ENCODE measurements at regions not wholly inside any gene's neighbourhood (a gene's known extent, or its start where the extent isn't known, plus 50 kb on each side); places are given as distances from the start of the nearest gene placed in this dataset.

DNA sequence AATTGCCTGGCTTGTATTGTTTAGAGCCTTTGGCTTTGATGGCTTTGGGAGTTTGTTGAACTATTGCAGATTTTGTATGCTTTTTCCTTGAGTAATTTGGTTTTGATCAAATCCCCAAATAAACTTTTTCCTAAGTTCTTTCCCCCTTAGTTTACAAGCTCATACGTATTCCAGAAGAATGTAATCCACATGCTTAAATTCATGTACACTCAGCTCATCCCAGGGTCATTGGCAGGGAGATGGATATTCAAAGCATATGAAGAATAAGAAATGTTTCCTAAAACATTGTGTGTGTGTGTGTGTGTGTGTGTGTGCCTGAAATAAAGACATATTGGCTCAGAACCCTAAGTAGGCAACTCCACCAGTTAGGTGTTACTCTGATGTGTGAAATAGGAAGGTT, 89.4 kb downstream of the TMEM30B start:
- no peak for DNase-seq

DNA sequence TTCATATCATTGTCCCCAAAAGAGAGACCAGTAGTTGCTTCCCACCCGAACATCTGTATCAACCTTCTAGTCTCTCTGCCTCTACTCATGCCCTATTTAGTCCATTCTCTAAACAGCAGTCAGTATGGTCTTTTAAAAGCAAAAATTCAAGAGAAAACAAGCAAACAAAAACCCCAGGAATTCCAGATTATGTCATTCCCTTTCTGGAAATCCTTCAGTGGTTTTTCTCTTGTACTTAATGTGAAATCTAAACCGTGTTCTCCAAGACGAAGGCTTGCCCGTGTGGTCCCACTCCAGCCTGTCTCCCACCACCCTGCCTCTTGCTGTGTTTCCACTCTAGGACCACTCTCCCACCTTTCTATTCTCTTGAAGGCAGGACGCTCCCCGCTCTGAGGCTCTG, 90.8 kb downstream of the TMEM30B start:
- no peak for DNase-seq

DNA sequence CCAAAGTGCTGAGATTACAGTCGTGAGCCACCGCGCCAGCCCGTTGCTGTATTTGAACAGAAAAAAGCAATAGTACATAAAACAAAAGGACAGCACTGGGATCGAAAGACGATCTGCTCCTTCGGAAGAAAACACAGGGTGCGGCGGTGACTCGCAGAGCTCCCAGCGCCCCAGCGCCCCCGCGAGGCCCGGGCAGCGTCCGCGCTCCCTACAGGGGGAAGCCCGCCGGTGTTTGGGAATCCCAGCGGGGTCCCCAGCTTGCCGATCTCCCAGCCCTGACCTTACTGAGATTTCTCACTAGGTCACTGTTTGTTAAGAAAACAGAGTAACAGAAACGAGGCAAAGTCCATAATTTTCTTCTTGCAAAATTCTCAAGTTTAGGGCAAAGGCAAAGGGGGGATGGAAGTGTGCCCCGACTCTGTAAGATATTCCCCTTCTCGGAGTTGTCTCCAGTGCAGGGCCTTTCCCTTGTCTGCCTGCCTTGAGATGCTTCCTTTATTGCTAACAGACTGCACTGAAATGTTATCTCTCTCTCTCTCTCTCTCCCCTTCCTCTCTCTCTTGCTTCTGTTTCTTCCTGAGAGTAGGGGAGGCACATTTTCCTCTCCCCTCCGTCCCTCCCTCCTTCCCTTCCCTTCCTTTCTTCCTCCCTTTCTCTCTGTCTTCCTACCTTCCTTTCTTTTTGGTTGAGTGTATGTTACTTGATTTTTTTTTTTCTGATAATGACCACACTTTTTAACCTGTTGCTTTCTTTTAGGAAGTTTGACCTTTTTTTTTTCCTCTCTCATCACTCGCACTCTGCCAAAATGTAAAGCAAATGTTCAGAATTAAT, 91.9 kb downstream of the TMEM30B start:
- peak; percentile 20 for DNase-seq

GRCh38 chr14:61188196-61188595, 92.9 kb downstream of the TMEM30B start:
- no peak for DNase-seq

GRCh38 chr14:61187196-61187905, 93.8 kb downstream of the TMEM30B start:
- no peak for DNase-seq

GRCh38 chr14:61186341-61187195, 94.6 kb downstream of the TMEM30B start:
- DNase-seq: no peak

DNA sequence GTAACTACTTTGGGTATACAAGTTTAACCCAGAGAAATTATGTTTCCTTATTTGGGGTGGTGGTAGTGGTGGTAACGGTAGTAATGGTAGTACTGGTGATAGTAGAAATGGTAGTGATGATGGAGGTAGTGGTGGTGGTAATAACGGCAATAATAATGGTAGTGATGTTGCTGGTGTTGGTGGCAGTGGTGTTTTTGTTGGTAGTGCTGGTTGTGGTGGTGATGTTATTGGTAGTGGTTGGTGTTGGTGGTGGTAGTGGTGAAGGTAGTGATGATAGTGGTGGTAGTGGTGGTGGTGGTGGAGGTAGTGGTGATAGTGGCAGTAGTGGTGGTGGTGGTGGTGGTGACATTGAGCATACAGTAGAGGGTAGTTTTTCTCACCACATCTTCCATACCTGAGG, 95.6 kb downstream of the TMEM30B start:
- no peak for DNase-seq

GRCh38 chr14:61184112-61184511, 97.0 kb downstream of the TMEM30B start:
- DNase-seq: no peak

DNA sequence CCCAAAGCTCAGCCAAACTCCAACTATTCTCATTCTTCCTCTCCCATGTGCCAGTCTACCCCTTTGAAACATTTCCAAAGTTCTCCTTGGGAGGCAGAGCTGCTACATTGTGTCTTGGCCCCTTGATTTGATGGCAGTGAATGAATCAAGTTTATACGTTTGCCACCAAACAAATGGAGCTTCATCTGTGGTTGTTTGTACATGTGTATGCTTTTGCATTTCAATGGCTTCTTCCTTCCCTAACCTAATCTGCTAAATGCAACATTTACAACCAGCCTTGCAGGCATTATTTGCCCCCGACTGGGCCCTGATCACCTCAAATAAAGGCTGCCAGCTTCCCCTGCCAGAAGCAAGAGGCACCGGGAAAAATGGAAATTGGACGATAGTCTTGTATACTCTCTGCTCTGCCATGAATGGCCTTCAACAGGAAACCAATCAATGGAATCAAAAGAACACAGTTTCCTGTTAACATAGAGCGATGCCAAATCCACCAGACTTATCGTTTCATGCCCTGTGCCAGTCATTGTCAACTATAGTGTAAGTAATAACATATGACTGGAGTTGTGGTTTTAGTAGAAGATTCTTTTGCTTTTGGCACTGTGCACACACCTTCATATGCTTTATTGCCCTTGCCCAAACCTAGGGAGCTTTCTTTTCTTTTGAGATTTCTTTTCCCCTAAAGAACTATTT, 97.8 kb downstream of the TMEM30B start:
- no peak for DNase-seq

DNA sequence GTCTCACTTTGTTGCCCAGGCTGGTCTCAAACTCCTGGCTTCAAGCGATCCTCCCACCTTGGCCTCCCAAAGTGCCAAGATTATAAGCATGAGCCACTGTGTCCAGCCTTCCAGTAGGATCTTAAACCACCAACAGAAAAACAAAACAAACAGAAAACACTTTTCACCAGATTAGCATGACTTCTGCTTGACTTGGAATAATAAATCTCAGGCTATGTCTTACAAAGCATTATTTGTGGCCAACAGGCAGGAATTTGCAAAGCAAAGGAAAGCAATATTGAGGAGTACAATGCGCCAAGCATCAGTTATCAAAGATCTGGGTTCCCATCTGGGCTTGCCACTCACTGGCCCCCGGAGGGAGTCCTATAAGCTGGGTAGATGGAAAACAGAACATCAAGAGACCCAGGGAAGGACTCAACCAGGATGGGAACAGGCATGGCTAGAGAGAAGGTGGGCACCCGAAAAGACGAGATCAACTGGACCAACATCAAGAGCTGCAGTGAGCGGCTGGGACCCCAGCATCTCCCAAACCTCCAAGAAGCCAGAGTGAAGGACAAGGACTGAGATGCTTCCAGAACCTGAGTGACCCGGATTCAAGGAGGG, 101.2 kb downstream of the TMEM30B start:
- DNase-seq: no peak

GRCh38 chr14:61179061-61179690, 102.0 kb downstream of the TMEM30B start:
- no peak for DNase-seq

GRCh38 chr14:61178226-61179060, 102.7 kb downstream of the TMEM30B start:
- DNase-seq: peak; percentile 64

DNA sequence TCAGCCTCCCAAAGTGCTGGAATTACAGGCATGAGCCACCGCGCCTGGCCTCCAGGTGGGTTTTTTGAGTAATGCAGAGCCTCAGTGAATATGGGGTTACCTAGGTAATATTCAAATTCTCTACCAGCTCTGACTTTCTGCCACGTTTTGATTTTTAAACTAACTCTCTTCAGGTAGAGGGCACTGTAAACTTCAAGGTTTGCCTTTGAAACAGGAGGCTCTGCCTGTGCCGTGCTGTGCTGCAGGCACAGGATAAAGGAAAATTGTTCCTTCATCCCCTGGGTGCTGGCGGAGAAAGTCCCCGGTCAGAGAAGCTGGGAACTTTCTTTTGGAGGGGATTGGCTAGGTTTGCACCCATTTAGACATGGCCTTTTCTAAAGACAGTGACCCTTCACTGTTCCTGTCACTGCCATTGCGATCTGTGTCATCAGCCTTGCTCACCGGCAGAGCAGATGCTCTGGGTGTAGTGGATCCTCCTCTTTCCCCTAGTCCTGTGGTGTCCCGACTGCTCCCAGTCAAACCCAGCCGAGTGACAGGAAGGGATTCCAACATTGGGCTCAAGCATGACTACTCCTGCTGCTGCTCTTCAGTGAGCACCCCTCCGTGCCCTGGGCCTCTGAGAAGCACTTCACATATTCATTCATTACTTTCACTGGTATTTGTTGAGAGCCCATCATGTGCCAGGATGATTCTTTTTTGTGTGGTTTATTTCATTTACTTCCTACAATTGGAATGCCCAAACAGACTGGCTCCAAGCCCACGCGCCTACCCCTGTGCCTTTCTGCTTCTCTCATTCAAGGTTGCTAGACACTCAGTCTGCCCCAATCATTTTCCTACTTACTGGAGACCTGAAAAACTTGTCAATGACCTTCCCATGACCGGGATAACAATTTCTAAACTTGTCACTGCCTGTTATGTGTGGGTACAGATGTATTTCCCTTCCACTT, 103.6 kb downstream of the TMEM30B start:
- DNase-seq: no peak

- DNase-seq: no peak
These were observed 104.5 kb downstream of the TMEM30B start for GRCh38 chr14:61176686-61177085.

DNA sequence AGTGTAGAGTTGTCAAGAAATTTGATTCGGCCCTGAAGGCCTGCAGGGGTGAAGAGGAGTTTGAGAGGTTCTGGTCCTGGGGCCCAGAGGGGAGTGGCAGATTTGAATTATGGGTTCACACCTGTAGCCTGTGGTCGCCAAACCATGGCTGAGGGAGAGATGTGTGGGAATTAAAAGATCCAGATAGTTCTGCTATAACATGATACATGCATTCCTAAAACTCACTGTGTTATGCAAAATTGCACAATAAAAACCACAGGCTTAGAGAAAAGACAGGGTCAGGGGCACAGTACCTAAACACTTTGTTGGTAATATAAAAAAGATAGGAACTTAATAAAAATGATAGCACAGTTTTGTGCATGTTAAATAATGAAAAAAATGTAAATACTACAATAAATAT, 106.2 kb downstream of the TMEM30B start:
- no peak for DNase-seq

DNA sequence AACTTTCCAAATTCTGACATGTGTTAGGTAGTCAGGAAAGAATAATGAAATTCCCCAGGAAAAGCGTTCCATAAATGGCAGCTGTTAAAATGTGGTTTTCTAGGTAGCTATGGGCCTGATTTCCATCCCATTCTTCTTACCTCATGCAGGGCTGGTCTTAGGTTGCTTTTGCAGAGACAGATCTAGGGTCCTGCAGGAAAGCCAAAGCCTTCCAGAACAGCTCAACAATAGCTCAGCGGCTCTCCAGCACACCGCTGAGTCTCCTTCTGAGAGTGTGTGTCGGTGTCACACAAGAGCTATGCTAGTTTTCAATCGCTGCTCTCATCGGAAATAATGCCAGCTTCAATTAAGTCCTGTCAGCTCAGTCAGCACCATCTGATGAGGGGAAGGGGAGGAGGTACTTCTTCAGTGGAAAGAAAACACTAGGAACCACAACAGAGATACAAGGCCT, 106.7 kb downstream of the TMEM30B start:
- DNase-seq: no peak

GRCh38 chr14:61171727-61172126, 109.4 kb downstream of the TMEM30B start:
- DNase-seq: no peak

DNA sequence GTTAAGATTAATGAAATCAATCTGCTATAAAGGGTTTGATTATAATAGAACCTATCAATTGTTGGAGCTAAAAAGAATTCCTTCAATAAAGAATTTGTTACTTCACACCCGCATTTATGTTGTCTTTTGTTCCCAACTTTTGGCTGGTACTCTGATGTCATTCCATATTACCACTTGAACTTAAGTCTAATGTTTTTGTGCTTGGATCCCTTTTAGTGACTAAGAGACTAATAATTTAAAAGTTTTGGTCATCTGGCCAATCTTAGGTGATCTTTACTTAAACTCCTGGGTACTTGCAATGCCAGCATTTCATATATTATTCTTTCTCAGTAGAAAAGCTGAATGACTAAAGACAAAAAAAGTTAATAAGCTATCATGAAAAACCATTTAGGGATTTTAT, 113.0 kb downstream of the TMEM30B start:
- no peak for DNase-seq

GRCh38 chr14:61167642-61168041, 113.5 kb downstream of the TMEM30B start:
- no peak for DNase-seq

GRCh38 chr14:61160798-61161197, 120.3 kb downstream of the TMEM30B start:
- no peak for DNase-seq

Data from activated naive CD4-positive, alpha-beta T cell treated with anti-CD3 and anti-CD28 coated beads, Interleukin-2, amount 50 U/mL, for 16 hours (primary cell).